ENCODE measurements at regions not wholly inside any gene's neighbourhood (a gene's known extent, or its start where the extent isn't known, plus 50 kb on each side); places are given as distances from the start of the nearest gene placed in this dataset.
"Not testable (repeated sequence)": the region's sequence is repeated elsewhere in the genome, so short reads cannot be mapped to it uniquely, and the experiment has no call there.

DNA sequence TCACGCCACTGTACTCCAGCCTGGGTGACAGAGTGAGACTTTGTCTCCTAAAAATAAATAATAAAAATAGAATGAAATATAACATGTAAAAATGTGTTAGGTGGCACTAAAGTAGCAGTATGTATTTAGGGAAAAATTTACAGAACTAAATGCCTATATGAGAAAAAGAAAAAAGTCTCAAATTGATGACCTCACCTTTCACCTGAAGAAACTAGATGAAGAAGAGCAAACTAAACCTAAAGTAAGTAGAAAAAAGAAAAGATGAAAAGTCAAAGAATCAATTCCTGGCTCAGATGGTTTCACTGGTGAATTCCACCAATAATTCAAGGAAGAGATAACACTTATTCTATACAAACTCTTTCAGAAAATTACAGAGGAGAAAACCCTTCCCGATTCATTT, 106.5 kb upstream of the NANOS1 start:
- DNase-seq, result no peak
- TF ChIP-seq GATA1 (IDR thresholded peaks at IDR 0.05; ENCODE audit: low read depth, low read length), result no peak
- TF ChIP-seq POLR2A (IDR thresholded peaks at IDR 0.05; ENCODE audit: low read length), result no peak

DNA sequence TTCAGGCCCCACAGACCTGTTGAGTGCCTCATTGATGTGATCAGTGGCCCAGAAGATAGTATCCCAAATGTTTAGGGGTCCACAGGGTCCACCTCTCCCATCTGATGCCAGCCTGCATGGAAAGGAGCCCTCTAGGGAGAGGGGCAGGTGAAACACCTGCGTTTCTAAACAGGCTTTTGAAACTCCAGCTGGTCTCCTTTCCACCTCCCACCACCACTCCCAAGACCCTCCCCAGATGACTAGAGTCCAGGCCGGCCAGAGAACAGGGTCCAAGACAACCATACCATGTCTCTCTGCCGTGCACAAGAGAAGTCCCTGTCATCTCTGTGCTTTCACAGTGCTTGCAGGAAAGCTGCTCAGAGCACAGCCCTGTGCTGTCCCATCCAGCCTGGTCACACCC, 105.0 kb upstream of the NANOS1 start:
- DNase-seq, result no peak
- TF ChIP-seq GATA1 (IDR thresholded peaks at IDR 0.05; ENCODE audit: low read depth, low read length), result no peak
- no peak for TF ChIP-seq POLR2A (IDR thresholded peaks at IDR 0.05; ENCODE audit: low read length)

DNA sequence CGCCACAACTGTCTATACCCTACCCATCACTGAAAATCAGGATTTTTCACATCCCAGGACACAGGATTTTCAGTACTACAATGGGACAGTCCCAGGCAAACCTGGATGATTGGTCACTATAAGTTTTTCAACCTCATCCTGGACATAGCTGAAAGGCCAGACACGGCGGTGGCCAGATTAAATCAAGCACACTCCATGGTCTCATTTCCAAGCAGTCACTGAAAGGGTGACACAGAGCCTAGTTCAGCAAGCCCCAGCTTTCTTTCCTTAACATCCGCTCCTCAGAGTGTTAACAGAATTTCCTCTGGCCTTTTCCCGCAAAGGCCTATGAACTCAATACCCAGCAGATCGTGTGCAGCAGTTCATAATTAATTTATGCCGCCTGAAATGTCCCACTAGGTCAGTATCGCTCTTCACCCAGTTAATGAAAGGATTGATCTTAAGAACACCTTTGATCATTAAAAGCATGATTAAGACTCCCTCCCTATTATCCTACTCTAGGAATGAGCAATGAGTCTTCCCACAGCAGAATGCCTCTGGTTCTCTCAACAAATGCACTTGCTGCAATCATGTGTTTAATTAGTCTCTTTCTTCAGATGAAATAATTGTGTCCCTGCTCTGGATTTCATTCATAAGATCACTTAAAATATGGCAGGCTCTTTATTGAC, 104.0 kb upstream of the NANOS1 start:
- no peak for DNase-seq
- TF ChIP-seq GATA1 (IDR thresholded peaks at IDR 0.05; ENCODE audit: low read depth, low read length) (no peak), POLR2A (IDR thresholded peaks at IDR 0.05; ENCODE audit: low read length) (no peak)

DNA sequence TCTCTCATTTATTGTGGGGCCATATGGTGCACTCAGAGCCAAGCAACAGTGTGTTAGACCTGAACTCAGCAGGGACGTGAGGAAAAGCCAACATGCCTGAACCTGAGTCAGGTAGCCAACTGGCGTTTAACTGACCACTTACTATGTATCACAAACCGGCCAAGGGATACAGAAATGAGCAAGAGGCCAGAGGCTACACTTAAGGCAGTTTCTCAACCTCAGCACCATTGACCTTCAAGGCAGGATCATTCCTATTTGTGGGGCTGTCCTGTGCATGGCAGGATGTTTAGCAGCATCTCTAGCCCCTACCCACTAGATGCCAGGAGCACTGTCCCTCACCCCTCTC, 103.5 kb upstream of the NANOS1 start:
- DNase-seq, result no peak
- TF ChIP-seq POLR2A (IDR thresholded peaks at IDR 0.05; ENCODE audit: low read length) (no peak), GATA1 (IDR thresholded peaks at IDR 0.05; ENCODE audit: low read depth, low read length) (no peak)

DNA sequence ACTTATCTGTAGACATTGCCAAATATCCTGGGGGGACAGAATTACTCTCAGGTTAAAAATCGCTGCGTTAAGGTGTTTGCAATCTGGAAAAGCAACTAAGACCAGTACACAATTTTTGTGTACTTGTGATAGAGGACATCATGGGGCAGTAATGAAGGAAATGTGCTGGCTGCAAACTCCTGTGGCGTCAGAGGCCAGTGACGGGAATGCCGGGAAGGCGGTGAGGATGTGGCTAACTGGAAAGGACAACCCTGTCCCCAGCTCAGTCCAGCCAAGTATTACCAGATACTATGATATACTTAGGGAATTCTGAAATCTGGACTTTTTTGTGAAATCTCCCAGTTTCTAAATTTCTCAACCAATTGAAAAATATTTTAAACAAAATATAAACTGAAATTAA, 103.1 kb upstream of the NANOS1 start:
- TF ChIP-seq POLR2A (IDR thresholded peaks at IDR 0.05; ENCODE audit: low read length) (no peak), GATA1 (IDR thresholded peaks at IDR 0.05; ENCODE audit: low read depth, low read length) (no peak)

DNA sequence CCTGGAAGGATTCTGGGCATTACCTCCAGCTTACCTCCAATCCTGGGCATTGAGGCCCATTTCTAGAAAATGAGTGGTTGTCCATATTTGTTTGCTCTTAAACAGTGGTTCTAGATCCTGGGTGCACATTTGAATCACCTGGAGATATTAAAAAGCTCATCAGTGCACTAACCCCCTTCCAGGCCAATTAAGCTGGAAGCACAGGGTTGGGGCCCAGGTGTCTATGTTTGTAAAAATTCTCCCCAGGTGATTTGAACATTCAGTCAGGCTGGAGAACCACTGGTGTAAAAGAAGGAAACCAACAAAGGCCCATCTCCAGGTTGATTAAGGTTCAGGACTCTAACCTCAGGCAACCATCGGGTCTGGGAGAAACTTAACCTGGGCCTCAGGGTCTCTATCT, 102.6 kb upstream of the NANOS1 start:
- no peak for DNase-seq

More for the DNA sequence above, 103.1 kb upstream of the NANOS1 start:
- DNase-seq, result no peak

DNA sequence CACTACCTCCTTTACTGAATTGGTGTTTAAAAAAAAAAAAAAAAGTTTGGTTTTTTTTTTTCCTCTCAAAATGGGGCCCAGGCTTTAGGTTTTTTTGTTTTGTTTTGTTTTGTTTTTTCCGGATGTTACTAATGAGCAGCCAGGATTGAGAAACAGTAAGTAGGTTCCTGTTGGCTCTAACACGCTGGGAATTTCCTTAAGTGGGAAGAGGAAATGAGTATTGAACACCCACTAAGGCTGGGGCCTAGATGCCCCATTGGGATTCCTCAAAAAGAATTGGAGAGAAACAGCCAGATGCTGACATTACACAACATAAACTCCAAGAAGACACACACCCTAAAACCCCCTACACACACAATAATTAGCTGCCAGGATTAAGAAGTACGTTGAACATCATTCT, 102.2 kb upstream of the NANOS1 start:
- DNase-seq, result no peak
- TF ChIP-seq GATA1 (IDR thresholded peaks at IDR 0.05; ENCODE audit: low read depth, low read length) (no peak), POLR2A (IDR thresholded peaks at IDR 0.05; ENCODE audit: low read length) (no peak)

More for the DNA sequence above, 102.6 kb upstream of the NANOS1 start:
- no peak for TF ChIP-seq POLR2A (IDR thresholded peaks at IDR 0.05; ENCODE audit: low read length)

DNA sequence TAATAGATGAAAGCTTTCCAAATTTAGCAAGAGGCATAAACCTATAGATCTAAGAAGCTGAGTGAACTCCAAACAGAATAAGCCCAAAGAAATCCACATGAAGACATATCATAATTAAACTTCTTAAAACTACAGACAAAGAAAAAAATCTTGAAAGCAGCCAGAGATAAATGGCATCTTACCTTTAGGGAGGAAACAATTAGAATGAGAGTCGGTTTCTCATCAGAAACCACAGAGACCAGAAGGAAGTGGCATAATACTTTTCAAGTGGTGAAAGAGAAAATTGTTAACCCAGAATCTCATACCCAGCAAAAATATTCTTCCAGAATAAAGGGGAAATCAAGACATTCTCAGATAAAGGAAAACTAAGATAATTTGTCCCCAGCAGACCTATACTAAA, 98.9 kb upstream of the NANOS1 start:
- TF ChIP-seq GATA1 (IDR thresholded peaks at IDR 0.05; ENCODE audit: low read depth, low read length) (no peak), POLR2A (IDR thresholded peaks at IDR 0.05; ENCODE audit: low read length) (no peak)
- no peak for DNase-seq

DNA sequence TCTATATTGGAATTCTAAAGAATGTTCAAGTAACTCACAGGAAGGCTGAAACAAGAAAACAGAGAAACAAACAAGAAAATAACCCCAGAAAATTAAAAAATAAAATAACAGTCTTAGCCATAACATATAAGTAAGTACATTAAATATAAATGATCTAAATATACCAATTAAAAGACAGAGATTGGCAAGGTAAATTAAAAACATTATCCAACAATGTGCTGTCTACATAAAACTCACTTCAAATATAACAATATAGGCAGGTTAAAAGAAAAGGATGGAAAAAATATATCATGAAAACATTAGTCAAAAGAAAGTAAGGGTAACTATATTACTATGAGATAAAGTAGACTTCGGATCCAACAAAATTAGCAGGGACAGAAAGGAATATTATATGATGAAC, 98.1 kb upstream of the NANOS1 start:
- DNase-seq, result no peak

DNA sequence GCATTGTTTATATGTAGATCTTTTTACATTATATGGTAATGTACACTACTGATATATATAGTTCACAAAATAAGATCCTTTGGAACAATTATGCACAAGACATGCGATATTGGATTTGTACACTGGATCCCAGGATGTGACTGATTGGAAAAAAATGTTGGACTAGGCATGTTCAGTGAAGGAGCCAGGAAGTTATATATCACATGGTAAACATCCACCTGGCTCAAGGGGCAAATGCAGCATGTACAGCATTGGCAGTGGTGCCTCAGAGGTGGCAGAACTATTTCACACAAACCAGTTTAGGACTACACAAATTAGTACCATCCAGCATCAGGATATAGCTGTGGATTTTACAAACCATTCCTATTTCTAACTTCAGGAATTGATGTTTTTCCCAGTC, 97.4 kb upstream of the NANOS1 start:
- DNase-seq, result not testable (repeated sequence)

More for the DNA sequence above, 98.1 kb upstream of the NANOS1 start:
- TF ChIP-seq GATA1 (IDR thresholded peaks at IDR 0.05; ENCODE audit: low read depth, low read length), result no peak
- TF ChIP-seq POLR2A (IDR thresholded peaks at IDR 0.05; ENCODE audit: low read length), result no peak

DNA sequence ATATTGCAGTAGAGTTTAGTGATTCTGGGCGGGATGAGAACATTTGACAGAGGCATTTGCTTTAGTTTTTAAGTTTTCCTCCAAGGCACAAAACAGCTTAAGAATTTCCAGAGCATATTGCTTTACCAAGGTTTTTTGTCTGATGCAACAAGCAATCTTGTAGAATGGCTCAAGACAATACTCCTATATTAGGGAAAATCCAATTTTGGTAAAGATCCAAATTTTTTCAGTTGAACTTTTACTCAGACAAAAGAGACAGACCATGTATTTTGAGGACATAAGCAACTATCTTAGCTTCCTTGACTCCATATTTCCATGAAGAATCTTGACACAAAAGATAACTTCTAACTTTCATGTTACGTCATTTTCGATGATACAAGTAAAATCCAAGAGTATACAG, 92.3 kb upstream of the NANOS1 start:
- no peak for TF ChIP-seq POLR2A (IDR thresholded peaks at IDR 0.05; ENCODE audit: low read length)
- TF ChIP-seq GATA1 (IDR thresholded peaks at IDR 0.05; ENCODE audit: low read depth, low read length), result no peak

DNA sequence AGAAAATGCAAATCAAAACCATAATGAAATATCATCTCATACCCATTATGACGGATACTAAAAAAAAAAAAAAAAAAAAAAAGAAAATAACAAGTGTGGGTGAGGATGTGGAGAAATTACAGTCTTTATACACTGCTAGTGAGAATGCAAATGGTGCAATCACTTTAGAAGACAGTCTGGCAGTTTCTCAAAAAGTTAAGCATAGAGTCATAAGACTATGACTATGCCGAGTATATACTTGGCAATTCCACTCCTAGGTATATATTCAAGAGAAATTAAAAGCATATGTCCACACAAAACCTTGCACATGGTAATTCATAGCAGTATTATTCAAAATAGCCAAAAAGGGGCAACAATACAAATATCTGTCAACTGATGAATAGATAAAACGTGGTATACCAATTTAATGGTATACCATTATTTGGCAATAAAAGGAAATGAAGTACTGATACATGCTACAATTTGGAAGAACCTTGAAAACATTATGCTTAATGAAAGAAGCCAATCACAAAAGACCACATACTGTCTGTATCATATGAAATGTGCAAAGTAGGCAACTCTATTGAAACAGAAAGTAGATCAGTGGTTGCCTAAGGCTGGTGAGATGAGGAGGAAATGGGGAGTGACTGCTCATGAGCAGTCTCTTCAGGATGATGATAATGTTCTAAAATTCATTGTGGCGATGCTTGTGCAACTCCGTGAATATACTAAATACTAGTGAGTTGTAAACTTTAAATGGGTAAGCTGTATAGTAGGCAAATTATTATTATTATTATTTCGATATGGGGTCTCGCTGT, 90.1 kb upstream of the NANOS1 start:
- TF ChIP-seq POLR2A (IDR thresholded peaks at IDR 0.05; ENCODE audit: low read length) (no peak), GATA1 (IDR thresholded peaks at IDR 0.05; ENCODE audit: low read depth, low read length) (no peak)
- DNase-seq, result no peak

More for the DNA sequence above, 92.3 kb upstream of the NANOS1 start:
- no peak for DNase-seq

DNA sequence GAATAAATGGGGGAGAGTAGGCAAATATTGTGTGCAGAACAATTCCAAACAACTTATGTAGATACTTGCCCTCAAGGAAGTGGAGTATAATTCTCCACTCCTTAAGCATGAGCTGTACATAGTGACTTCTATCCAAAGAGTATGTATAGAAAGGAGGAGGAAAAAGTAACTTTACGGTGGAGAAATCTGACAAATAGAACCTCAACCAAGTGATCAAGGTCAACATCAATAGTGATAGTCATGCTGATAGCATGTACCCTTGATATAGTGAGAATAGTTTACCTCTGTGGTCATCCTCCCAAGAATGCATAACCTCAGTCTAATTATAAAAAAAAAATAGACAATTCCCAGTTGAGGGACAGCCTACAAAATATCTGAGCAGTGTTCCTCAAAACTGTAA, 89.1 kb upstream of the NANOS1 start:
- TF ChIP-seq POLR2A (IDR thresholded peaks at IDR 0.05; ENCODE audit: low read length), result no peak
- no peak for TF ChIP-seq GATA1 (IDR thresholded peaks at IDR 0.05; ENCODE audit: low read depth, low read length)
- no peak for DNase-seq

DNA sequence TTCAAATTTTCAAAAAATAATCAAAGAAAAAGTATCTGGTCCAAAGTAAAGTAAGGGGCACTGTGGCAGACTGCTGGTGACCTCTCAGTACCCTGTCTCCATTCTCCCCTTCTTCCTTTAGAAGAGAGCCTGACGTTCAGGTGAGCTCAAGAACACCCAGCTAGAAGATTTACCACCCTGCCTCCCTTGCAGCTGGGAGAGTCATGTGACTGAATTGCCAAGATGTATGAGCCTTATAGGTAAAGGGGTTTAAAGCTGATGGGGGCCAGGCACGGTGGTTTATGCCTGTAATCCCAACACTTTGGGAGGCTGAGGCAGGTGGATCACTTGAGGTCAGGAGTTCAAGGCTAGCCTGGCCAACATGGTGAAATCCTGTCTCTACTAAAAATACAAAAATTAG, 86.3 kb upstream of the NANOS1 start:
- no peak for DNase-seq
- TF ChIP-seq GATA1 (IDR thresholded peaks at IDR 0.05; ENCODE audit: low read depth, low read length) (no peak), POLR2A (IDR thresholded peaks at IDR 0.05; ENCODE audit: low read length) (no peak)

DNA sequence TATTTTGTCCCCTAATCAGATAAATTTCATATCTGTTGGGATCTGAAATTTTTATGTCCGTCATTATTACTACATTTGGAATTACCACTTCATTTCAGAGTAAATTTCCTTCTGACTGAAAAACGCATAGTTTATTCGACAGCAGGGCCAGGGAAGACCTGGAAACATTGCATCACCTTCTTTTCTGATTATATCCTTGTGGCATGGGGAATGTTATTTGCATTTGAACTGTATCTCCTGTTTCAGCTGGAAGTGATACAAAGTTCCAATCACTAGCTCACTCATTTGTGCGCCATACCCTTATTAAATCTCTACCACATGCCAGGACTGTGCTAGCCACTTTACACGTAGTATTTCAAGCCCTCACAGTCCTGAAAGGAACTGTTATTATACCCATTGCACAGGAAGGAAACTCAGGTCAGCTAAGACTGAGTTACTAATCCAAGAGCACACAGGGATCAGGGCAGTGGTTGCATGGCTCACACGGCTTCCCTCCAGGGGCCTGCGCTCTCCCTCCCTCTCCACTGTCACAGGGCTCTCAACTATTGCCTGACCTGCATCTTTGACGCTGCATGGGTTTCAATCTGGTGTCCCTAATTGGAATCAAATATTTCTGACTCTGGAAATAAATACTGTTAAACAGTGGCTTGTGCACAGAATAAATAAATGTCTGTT, 84.4 kb upstream of the NANOS1 start:
- no peak for DNase-seq
- no peak for TF ChIP-seq POLR2A (IDR thresholded peaks at IDR 0.05; ENCODE audit: low read length)

Measured in erythroblast (primary cell).